ENCODE measurements at regions not wholly inside any gene's neighbourhood (a gene's known extent, or its start where the extent isn't known, plus 50 kb on each side); places are given as distances from the start of the nearest gene placed in this dataset.

GRCh38 chr10:16367621-16368292 is 69.1 kb upstream of the PTER start:
- DNase-seq: no peak

- DNase-seq: no peak
Observed at GRCh38 chr10:16381083-16381482, 55.7 kb upstream of the PTER start.

GRCh38 chr10:16384021-16384420 is 52.8 kb upstream of the PTER start:
- DNase-seq: peak; percentile 52 to 87

- DNase-seq: no peak
Observed at GRCh38 chr10:16386855-16387254, 50.0 kb upstream of the PTER start.

All from NCI-H446 (cell line).